ENCODE measurements at regions not wholly inside any gene's neighbourhood (a gene's known extent, or its start where the extent isn't known, plus 50 kb on each side); places are given as distances from the start of the nearest gene placed in this dataset.

- TF ChIP-seq CTCF (IDR thresholded peaks at IDR 0.05) = no peak
- TF ChIP-seq POLR2A (IDR thresholded peaks at IDR 0.05) = no peak
- Histone ChIP-seq H3K4me1 (peaks cover 9 to 32% (median 13%) of the 10 kb centered on the region in 3 donors), H3K4me3 (no peak overlapping the region), H3K36me3 (no peaks in the 10 kb centered on the region), H3K27me3 (peaks cover 0 to 10% (median 0%) of the 10 kb centered on the region in 4 donors), H3K9me3 (peaks cover 0 to 16% (median 4%) of the 10 kb centered on the region in 3 donors), H3K27ac (no peak overlapping the region)
- WGBS, 2 donors = 59 to 71% methylated on average over 4 to 5 of the region's 5 CpGs
- intact Hi-C loops (cut with DNase I) = no loop called here
- DNase-seq = no peak
These were observed 128.4 kb upstream of the NCOR2 start for GRCh38 chr12:124695861-124696260.

GRCh38 chr12:124694846-124695497 lies 127.6 kb upstream of the NCOR2 start:
- H3K27ac ChIP-seq = peak overlapping the region in 2 of 4 donors; percentile 41 to 56

GRCh38 chr12:124694250-124694649 lies 126.8 kb upstream of the NCOR2 start:
- Histone ChIP-seq H3K27me3 (peaks cover 0 to 6% (median 0%) of the 10 kb centered on the region in 4 donors), H3K36me3 (no peaks in the 10 kb centered on the region), H3K4me1 (peaks cover 9 to 26% (median 10%) of the 10 kb centered on the region in 3 donors), H3K27ac (peak overlapping the region in 2 of 4 donors; percentile 41 to 56), H3K9me3 (peaks cover 0 to 16% (median 4%) of the 10 kb centered on the region in 3 donors), H3K4me3 (no peak overlapping the region)
- 43 to 56% methylated on average over 3 to 5 of the region's 5 CpGs for WGBS, 2 donors
- no peak for DNase-seq
- TF ChIP-seq POLR2A (IDR thresholded peaks at IDR 0.05) (no peak), CTCF (IDR thresholded peaks at IDR 0.05) (no peak)
- intact Hi-C loops (cut with DNase I) = no loop called here

More at GRCh38 chr12:124694846-124695497, 127.6 kb upstream of the NCOR2 start:
- Histone ChIP-seq H3K4me1 (peaks cover 9 to 26% (median 10%) of the 10 kb centered on the region in 3 donors), H3K27me3 (peaks cover 0 to 10% (median 0%) of the 10 kb centered on the region in 4 donors), H3K9me3 (peaks cover 0 to 16% (median 4%) of the 10 kb centered on the region in 3 donors), H3K36me3 (no peaks in the 10 kb centered on the region), H3K4me3 (no peak overlapping the region)
- intact Hi-C loops (cut with DNase I) = no loop called here
- 37 to 42% methylated on average over 13 to 14 of the region's 14 CpGs for WGBS, 2 donors
- DNase-seq = no peak
- TF ChIP-seq CTCF (IDR thresholded peaks at IDR 0.05) = no peak
- TF ChIP-seq POLR2A (IDR thresholded peaks at IDR 0.05) = peak in 1 of 4 donors; percentile 29

- intact Hi-C loops (cut with DNase I) = no loop called here
These were observed 125.8 kb upstream of the NCOR2 start for GRCh38 chr12:124693111-124693723.

More at GRCh38 chr12:124693111-124693723, 125.8 kb upstream of the NCOR2 start:
- WGBS, 2 donors = 74 to 77% methylated on average over 15 to 16 of the region's 17 CpGs
- Histone ChIP-seq H3K27ac (no peak overlapping the region), H3K4me3 (no peak overlapping the region), H3K27me3 (no peaks in the 10 kb centered on the region), H3K36me3 (no peaks in the 10 kb centered on the region), H3K9me3 (peaks cover 0 to 16% (median 4%) of the 10 kb centered on the region in 3 donors), H3K4me1 (peaks cover 9 to 26% (median 19%) of the 10 kb centered on the region in 3 donors)
- TF ChIP-seq CTCF (IDR thresholded peaks at IDR 0.05) = no peak
- TF ChIP-seq POLR2A (IDR thresholded peaks at IDR 0.05) = no peak
- DNase-seq = no peak
